HG02884 (cell line): ENCODE measurements at regions not wholly inside any gene's neighbourhood (a gene's known extent, or its start where the extent isn't known, plus 50 kb on each side); places are given as distances from the start of the nearest gene placed in this dataset.

Experiments used
- ATAC-seq: cut with Tn5 transposase; IDR thresholded peaks from one replicate; pipeline ENCODE4 v1.9.1; 2021; ENCODE audit warnings: mild to moderate bottlenecking, moderate library complexity; ENCODE audit not compliant: unreplicated experiment

DNA sequence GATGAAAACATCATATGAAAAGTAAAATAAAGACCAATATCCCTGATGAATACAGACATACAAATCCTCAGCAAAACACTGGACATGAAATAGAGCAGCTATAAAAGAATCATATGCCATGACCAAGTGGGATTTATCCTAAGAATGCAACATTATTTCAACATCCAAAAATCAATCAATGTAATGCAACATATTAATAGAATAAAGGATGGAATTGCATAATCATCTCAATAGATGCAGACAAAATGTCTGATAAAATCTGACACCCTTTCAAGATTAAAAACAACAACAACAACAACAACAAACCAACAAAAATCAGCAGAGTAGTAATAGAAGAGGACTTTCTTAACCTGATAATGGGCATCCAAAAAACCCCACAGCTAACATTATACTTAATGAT is 63.8 kb upstream of the IL1R1 start:
- no peak for ATAC-seq

DNA sequence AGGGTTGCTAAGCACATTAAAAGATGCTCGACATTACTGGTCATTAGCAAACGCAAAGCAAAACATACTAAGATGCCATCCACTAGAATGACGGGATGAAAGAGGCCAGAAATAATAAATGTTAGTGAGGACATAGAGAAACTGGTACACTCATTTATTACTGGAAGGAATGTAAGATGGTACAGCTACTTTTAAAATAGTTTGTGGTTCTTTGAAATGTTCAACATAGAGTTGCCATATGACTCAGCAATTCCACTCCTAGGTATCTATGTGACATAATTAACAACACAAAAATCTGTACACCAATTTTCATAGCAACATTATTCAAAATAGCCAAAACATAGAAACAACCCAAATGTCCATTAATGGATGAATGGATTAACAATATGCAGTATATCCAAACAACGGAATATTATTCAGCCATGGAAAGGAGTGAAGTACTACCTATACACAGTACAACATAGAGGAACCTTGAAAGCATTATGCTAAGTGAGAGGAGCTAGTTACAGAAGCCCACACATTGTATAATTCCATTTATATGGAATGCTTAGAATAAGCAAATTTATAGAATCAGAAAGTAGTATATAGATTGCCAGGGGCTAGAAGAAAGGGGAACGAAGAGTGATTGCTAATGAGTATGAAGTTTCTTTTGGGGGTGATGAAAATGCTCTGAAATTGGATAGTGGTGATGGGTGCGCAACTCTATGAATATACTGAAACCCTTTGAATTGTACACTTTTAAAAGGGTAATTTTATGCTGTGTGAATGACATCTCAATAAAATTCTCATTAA is 61.9 kb upstream of the IL1R1 start:
- ATAC-seq = peak; percentile 41

DNA sequence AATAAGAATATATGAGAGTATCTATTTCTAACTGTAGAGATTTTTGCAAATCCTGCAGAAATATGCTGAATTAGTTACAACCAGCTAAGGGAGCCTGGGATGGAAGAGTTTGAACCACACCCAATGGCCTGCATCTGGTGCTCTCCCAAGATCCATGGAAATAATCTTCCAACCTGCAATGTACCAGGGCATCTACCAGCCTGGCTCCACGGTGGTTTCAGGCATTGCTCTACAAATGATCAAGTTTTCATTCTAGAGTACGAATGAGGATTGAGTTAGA is 61.4 kb upstream of the IL1R1 start:
- no peak for ATAC-seq

DNA sequence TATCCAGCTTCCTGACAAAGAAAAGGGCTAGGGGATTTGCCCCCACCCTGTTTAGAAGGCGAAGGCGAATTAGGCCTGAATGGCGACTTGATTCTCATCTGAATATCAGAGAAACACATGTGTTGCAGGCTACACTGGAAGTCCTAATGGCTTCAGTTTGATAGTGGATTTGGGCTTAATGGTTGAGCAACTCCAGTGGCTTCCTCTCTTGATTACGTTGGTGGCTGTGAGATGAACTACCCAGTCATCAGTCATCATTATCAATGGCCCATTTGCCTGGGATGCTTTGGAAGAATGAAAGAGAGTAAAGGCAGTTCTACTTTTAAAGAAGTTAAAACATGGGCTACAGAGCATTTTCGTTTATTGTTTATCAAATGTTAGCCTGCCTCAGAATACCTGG is 60.9 kb upstream of the IL1R1 start:
- ATAC-seq = no peak

DNA sequence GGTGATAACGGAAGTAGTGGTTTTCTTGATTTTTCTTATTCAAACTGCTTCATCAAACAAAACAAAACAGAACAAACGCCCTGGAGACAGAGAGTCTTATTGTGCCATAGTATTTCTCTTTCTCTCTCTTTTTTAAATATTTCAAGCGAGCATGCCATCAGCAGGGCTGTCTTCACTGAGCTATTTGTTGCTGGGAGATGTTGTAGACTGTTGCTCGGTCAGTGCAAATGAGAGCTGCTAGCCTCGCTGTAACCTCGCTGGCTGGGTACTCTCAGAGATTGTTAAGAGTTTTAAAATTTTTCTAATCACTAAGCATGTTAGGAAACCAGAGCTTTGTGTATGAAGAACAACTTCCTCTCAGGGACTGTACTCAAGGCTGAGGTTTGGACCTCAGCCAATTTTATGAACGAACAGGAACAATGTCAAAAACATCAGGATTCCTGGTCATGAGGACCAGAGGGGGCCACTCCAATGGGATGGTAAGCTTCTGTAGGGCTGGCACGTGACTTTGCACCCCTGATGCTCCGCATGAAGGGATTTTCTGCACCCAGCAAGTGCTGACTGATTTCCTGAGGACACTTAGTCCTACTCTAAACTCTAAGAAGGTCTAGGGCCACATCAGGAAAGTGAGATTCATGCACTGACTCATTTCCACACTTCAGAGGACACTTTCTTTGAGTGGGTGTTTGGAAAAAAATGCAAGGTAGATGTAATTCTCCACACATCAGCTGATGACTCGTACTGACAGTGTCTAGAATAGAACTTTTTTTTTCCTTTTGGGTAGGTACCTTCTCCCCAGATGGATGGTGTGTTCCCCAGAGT is 59.8 kb upstream of the IL1R1 start:
- ATAC-seq = peak; percentile 81

DNA sequence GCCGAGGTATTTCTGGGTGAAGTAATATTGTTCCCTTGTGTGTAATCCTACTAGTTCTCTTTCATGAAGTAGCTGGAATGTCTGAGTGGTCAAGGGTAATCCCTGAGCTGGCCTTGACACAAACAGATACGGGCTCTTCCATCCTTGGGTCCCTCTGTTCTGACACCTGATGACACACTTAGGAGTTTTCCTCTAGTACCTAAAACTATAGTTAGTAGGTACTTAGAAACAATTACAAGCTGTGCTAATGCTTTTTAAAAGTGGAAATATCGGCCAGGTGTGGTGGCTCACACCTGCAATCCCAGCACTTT is 59.2 kb upstream of the IL1R1 start:
- ATAC-seq = no peak

DNA sequence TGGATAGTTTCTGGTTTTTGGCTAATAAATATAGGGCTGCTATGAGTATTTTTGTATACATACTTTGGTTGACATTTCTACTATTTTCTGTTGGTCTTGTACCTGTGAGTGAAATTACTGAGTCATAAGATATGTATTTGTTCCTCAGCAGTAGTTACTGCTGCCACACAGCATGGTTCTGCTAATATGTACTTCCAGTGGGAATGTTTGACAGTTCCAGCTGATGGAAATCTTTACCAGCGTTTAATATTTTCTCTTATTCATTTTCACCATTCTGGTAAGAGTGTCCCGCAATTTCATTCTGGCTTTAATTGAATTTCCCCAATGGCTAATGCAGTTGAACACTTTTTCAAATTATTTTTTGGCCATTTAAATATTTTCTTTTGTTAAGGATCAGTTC is 57.9 kb upstream of the IL1R1 start:
- ATAC-seq = no peak

DNA sequence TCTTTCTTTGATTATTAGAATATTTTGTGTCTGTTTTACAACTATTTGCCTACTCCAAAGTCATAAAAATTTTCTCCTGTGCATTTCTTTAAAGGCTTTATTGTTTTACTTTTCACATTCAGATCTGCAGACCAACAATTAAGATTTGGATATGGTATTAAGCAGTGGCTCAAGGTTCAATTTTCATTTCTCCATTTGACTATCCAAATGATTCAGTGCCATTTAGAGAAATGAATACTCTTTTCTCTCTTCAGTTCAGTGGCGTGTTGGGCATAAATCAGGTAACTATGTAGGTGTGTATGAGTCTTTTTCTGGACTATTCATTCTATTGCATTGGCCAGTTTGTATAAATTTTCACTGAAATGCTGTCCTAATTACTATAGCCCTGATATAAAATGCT is 57.3 kb upstream of the IL1R1 start:
- ATAC-seq = no peak

DNA sequence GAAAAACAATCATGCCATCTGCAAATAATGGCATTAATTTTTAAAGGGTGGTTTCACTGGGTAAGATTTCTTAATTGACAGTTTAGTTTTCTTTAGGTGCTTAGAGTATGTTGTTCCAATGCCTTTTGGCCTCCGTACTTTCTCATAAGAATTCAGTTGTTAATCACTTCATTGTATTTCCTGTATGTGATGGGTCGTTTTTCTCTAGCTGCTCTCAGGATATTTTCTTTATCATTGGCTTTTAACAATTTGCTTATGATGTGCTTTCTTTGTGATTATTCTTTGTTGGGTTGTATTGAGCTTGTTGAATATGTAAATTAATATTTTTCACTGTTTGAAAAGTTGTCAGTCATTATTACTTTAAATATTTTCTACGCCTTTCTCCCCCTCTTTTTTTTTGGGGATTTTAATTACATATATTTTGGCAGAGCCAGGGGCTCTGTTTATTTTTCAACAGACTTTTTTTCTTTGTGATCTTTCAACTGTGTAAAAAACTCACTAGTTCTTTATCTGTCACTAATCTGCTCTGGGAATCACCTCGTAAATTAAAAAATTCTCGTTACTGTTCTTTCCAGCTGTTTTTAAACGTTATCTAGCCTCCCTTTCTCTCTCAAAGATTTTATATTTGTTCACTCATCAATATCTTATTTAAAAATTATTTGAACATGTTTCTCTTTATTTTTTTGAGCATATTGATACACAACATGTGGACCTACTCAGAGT is 56.2 kb upstream of the IL1R1 start:
- no peak for ATAC-seq

DNA sequence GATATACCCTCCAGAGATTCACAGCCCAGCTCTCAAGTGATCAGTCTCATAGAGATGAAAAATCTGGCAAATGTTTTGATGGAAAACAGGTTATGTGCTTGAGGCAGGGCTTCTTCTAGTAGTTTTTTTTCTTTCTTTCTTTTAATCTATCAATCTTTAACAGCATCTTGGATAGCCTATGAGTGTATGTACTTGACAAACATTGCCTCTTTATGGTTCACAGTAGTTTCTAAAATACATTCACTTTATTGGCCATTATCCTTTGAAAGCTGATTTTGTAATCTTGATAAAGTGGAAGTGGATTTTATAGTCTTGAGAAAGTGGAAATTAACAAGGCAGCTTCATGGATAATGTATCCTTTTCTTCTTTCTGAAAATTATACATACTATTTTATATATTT is 51.4 kb upstream of the IL1R1 start:
- no peak for ATAC-seq

DNA sequence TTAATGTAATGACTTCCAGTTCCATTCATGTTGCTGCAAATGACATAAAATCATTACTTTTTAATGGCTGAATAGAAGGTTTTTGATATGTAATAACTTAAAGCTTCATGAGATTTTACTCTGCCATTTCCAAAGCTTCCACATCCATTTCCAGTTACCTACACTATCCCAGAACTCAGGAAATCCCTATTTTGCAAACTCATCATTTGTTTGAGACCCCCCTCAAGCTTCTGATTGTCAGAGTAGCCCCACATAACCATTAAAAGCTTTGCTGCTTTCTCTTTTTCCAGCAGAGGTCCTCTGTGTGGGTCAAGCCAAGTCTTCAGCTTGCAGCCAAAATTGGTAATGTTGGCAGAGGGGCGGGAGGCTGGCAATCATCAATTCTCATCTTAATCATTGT is 50.6 kb upstream of the IL1R1 start:
- no peak for ATAC-seq

DNA sequence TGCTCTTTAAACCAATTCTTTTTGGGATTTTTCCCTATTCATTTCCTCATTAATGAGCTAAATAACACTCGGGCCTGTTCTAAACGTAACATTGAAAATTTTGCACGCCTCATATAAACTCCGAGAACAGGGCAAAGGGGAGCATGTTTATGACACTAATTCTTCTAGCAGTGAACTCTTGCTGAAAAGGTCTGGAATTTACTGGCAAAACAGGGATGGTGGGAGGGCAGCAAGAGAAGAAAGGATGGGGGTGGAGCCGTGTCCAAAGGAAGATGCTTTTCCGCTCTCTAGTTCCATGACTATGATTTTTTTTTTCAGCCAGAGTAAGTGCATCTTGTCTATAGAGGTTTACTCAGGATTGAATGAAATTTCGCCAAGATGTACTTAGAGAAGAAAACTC is 50.0 kb upstream of the IL1R1 start:
- ATAC-seq = no peak
